IPS-20b (cell line): ENCODE measurements at regions not wholly inside any gene's neighbourhood (a gene's known extent, or its start where the extent isn't known, plus 50 kb on each side); places are given as distances from the start of the nearest gene placed in this dataset.

Experiments used
- H3K27ac ChIP-seq: one replicate; pipeline ENCODE4 v1.5.1; 2013; ENCODE audit warnings: low read length
- H3K27me3 ChIP-seq: 2 replicates; pipeline ENCODE4 v1.6.1; 2013; ENCODE audit warnings: mild to moderate bottlenecking, low read length, inconsistent platforms; ENCODE audit not compliant: insufficient read depth
- H3K36me3 ChIP-seq: 2 replicates; pipeline ENCODE4 v1.6.1; 2013; ENCODE audit warnings: low read depth, mild to moderate bottlenecking, inconsistent platforms, low read length, moderate library complexity; ENCODE audit not compliant: insufficient read depth
- H3K4me1 ChIP-seq: 2 replicates; pipeline ENCODE4 v1.6.1; 2013; ENCODE audit warnings: mild to moderate bottlenecking, control low read depth, inconsistent platforms, low read length, moderate library complexity; ENCODE audit not compliant: insufficient read depth
- H3K4me3 ChIP-seq: 2 replicates; pipeline ENCODE4 v1.5.1; 2013; ENCODE audit warnings: mild to moderate bottlenecking, low read length, inconsistent platforms
- H3K9ac ChIP-seq: 2 replicates; pipeline ENCODE4 v1.6.1; 2013; ENCODE audit warnings: low read depth, mild to moderate bottlenecking, inconsistent platforms, low read length, moderate library complexity
- H3K9me3 ChIP-seq: 2 replicates; pipeline ENCODE4 v1.6.1; 2013; ENCODE audit warnings: mild to moderate bottlenecking, low read depth, low read length, inconsistent platforms; ENCODE audit not compliant: insufficient read depth

GRCh38 chr10:106454233-106454632 is 710.3 kb downstream of the SORCS1 start:
- no peak overlapping the region for H3K9ac ChIP-seq
- H3K27me3 ChIP-seq = no peaks in the 10 kb centered on the region
- H3K4me3 ChIP-seq = no peak overlapping the region
- no peaks in the 10 kb centered on the region for H3K4me1 ChIP-seq
- no peak overlapping the region for H3K27ac ChIP-seq
- H3K36me3 ChIP-seq = no peaks in the 10 kb centered on the region
- H3K9me3 ChIP-seq = no peaks in the 10 kb centered on the region

GRCh38 chr10:106450966-106451365 is 713.5 kb downstream of the SORCS1 start:
- H3K27ac ChIP-seq = no peak overlapping the region
- no peaks in the 10 kb centered on the region for H3K36me3 ChIP-seq
- H3K9me3 ChIP-seq = no peaks in the 10 kb centered on the region
- no peak overlapping the region for H3K9ac ChIP-seq
- H3K27me3 ChIP-seq = no peaks in the 10 kb centered on the region
- H3K4me1 ChIP-seq = no peaks in the 10 kb centered on the region
- H3K4me3 ChIP-seq = no peak overlapping the region

- Histone ChIP-seq H3K36me3 (no peaks in the 10 kb centered on the region), H3K4me3 (no peak overlapping the region), H3K27me3 (no peaks in the 10 kb centered on the region)
Measured at GRCh38 chr10:106446920-106447319, 717.6 kb downstream of the SORCS1 start.

GRCh38 chr10:106442223-106442622 is 722.3 kb downstream of the SORCS1 start:
- Histone ChIP-seq H3K4me3 (no peak overlapping the region), H3K9ac (no peak overlapping the region), H3K9me3 (no peaks in the 10 kb centered on the region), H3K27me3 (no peaks in the 10 kb centered on the region), H3K4me1 (no peaks in the 10 kb centered on the region), H3K36me3 (no peaks in the 10 kb centered on the region), H3K27ac (no peak overlapping the region)

More at GRCh38 chr10:106446920-106447319, 717.6 kb downstream of the SORCS1 start:
- H3K9me3 ChIP-seq = no peaks in the 10 kb centered on the region
- H3K4me1 ChIP-seq = no peaks in the 10 kb centered on the region
- H3K9ac ChIP-seq = no peak overlapping the region
- no peak overlapping the region for H3K27ac ChIP-seq

GRCh38 chr10:106440767-106441166 is 723.7 kb downstream of the SORCS1 start:
- Histone ChIP-seq H3K4me3 (no peak overlapping the region), H3K27me3 (no peaks in the 10 kb centered on the region), H3K9ac (no peak overlapping the region), H3K36me3 (no peaks in the 10 kb centered on the region), H3K27ac (no peak overlapping the region), H3K4me1 (peaks cover 4% of the 10 kb centered on the region; the same call in 1 of the 2 replicates), H3K9me3 (no peaks in the 10 kb centered on the region)

- no peaks in the 10 kb centered on the region for H3K27me3 ChIP-seq
Measured at GRCh38 chr10:106440355-106440754, 724.2 kb downstream of the SORCS1 start.

GRCh38 chr10:106439366-106439765 is 725.1 kb downstream of the SORCS1 start:
- Histone ChIP-seq H3K4me1 (peaks cover 4% of the 10 kb centered on the region; the same call in 1 of the 2 replicates), H3K27ac (no peak overlapping the region), H3K9ac (no peak overlapping the region), H3K4me3 (no peak overlapping the region), H3K36me3 (no peaks in the 10 kb centered on the region), H3K27me3 (no peaks in the 10 kb centered on the region), H3K9me3 (no peaks in the 10 kb centered on the region)

More at GRCh38 chr10:106440355-106440754, 724.2 kb downstream of the SORCS1 start:
- Histone ChIP-seq H3K4me3 (no peak overlapping the region), H3K36me3 (no peaks in the 10 kb centered on the region), H3K27ac (no peak overlapping the region), H3K9me3 (no peaks in the 10 kb centered on the region), H3K4me1 (peaks cover 4% of the 10 kb centered on the region; the same call in 1 of the 2 replicates), H3K9ac (no peak overlapping the region)

GRCh38 chr10:106438386-106438785 is 726.1 kb downstream of the SORCS1 start:
- H3K9me3 ChIP-seq = no peaks in the 10 kb centered on the region
- H3K4me3 ChIP-seq = no peak overlapping the region
- no peaks in the 10 kb centered on the region for H3K36me3 ChIP-seq
- peaks cover 4% of the 10 kb centered on the region; the same call in 1 of the 2 replicates for H3K4me1 ChIP-seq
- H3K27me3 ChIP-seq = no peaks in the 10 kb centered on the region
- no peak overlapping the region for H3K9ac ChIP-seq
- no peak overlapping the region for H3K27ac ChIP-seq

GRCh38 chr10:106436123-106436715 is 728.3 kb downstream of the SORCS1 start:
- H3K4me1 ChIP-seq = peaks cover 4% of the 10 kb centered on the region; the same call in 1 of the 2 replicates
- no peak overlapping the region for H3K4me3 ChIP-seq
- H3K9ac ChIP-seq = no peak overlapping the region
- H3K9me3 ChIP-seq = no peaks in the 10 kb centered on the region
- H3K27me3 ChIP-seq = no peaks in the 10 kb centered on the region
- no peaks in the 10 kb centered on the region for H3K36me3 ChIP-seq
- H3K27ac ChIP-seq = no peak overlapping the region

GRCh38 chr10:106435081-106435480 is 729.4 kb downstream of the SORCS1 start:
- Histone ChIP-seq H3K27ac (no peak overlapping the region), H3K9ac (no peak overlapping the region), H3K4me3 (no peak overlapping the region), H3K4me1 (peaks cover 4% of the 10 kb centered on the region; the same call in 1 of the 2 replicates), H3K27me3 (no peaks in the 10 kb centered on the region), H3K9me3 (no peaks in the 10 kb centered on the region), H3K36me3 (no peaks in the 10 kb centered on the region)

- no peaks in the 10 kb centered on the region for H3K27me3 ChIP-seq
- H3K4me3 ChIP-seq = no peak overlapping the region
- H3K27ac ChIP-seq = no peak overlapping the region
- H3K9me3 ChIP-seq = no peaks in the 10 kb centered on the region
- no peak overlapping the region for H3K9ac ChIP-seq
- no peaks in the 10 kb centered on the region for H3K36me3 ChIP-seq
- H3K4me1 ChIP-seq = no peaks in the 10 kb centered on the region
Measured at GRCh38 chr10:106424981-106425380, 739.5 kb downstream of the SORCS1 start.

GRCh38 chr10:106424054-106424453 is 740.5 kb downstream of the SORCS1 start:
- Histone ChIP-seq H3K9me3 (no peaks in the 10 kb centered on the region), H3K4me3 (no peak overlapping the region), H3K27ac (no peak overlapping the region), H3K36me3 (no peaks in the 10 kb centered on the region), H3K9ac (no peak overlapping the region), H3K4me1 (no peaks in the 10 kb centered on the region), H3K27me3 (no peaks in the 10 kb centered on the region)
